ENCODE measurements at regions not wholly inside any gene's neighbourhood (a gene's known extent, or its start where the extent isn't known, plus 50 kb on each side); places are given as distances from the start of the nearest gene placed in this dataset.
A peak's percentile ranks its signal among the peaks of the same experiment; 100 is the strongest.

DNA sequence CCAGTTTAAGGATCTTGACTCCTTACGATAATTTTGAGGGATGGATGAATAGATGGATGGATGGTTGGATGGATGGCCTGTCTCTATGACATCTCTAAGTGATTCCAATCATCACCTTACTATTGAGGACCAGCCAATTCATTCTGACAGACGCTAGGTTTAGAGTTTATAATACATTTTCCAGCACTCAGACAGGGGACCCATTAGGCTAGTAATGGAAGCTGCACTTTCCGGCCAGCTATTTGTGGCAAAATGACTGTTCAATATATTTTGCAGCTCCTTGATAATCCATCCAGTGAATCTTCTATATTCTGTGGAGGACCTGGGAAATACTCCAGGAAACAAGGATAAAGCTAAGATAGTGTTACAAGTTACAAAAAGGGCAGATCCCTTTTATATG lies 262.9 kb downstream of the TDRD15 start:
- DNase-seq (ENCODE audit: low read depth in 4 of 4, low spot score in 1 of 4) = no peak

DNA sequence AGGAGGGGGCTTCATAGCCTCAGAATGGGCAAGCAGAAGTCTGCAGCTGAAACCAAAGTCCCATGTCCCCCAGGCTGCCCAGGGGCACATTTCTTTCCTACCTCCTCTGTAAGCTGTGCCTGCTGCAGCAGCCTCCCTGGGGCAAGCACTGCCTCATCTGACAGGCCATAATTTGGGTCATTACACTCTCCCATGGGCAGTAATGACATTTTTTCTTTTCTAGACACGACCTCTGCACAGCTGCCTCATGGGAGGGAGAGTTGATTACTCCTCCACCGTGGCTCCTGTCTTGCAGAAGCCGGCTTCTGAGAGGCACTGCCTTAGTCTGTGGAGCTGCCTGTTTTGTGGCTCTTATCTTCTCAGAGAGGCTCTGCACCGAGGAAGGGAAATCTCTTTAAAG lies 268.9 kb downstream of the TDRD15 start:
- DNase-seq (ENCODE audit: low read depth in 4 of 4, low spot score in 1 of 4) = no peak

DNA sequence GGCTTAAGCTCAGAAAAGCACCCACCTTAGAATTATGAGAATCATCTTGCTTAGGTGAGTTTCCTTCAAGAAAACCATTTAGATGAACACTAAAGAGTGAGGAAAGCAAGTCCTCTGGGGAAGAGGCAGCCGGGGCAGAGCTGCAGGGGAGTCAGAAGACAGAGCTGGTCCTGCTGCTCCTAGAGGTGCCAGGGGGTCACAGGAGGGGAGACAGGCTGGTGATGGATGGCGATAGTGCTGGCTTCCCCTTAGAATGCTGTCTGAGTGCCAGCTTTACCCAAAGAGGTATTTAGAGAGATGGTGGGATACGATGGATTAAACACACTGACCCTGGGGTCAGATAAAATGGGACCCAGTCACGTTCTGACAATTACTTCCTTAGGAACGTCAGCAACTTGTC lies 269.4 kb downstream of the TDRD15 start:
- DNase-seq (ENCODE audit: low read depth in 4 of 4, low spot score in 1 of 4) = no peak

DNA sequence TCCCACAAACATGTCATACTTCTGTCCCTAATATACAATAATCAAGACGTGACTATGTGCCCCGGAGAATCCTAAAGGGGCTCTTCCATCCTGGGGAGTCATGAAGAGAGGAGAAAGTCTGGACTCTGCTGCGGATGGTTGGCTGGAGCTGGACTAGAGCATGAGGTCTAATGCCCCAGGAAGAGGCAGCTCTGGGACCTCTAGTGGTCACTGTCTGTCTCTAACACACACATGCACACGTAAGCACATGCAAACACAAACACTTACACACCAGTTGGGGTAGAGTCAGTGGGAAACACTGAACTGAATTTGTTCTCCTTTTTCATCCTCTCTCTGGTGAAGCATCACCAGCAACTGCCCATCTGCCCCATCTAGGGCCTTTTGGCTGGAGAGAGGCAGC lies 271.6 kb downstream of the TDRD15 start:
- no peak for DNase-seq (ENCODE audit: low read depth in 4 of 4, low spot score in 1 of 4)

DNA sequence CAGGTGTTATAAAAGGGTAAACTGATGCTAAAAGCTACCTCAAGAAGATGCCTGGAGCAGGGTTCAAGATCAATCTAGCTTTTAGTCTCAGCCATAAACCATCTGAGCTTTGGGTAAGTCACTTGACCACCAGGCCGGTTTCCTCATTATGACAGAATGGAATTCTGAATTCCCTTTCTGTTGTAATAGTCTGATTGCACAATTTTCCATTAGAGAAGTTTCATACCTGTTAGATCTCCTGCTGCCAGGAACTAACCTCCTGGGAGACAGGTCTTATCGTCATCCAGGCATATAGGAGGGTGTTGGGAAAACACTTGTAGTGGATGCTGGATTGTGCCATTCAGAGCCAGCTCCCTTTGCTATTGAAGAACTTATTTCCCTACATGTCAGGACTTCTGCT lies 272.5 kb downstream of the TDRD15 start:
- no peak for DNase-seq (ENCODE audit: low read depth in 4 of 4, low spot score in 1 of 4)

DNA sequence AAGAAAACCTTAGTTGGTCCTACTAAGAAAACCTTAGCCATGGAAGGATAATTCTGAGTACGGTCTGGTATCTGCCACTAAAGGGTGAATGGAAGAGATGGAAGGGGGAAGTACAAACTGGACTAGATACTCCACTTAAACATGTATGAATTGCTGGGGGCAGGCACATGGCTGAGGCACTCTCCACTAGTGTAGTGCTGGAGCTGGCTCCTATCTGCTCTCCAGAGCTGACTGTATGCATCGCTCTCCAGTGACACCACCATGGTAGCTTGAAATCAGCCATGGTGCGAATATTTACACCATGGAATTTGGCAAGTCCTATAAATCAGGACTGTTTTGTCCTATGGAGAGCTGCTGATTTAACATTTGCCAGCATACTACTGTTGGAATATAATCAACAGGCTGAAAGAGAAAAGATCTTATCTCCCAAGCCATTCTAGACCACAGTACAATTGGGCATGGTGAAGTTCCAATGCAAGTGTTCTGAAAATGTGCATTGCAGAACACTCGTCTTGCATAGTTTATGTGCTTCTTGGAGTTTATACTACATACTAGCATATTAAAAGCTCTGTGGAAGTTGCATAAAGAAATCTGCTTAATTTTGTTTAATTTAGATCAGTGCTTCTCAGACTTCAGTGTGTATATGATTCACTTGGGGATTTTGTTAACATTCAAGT lies 277.4 kb downstream of the TDRD15 start:
- no peak for DNase-seq (ENCODE audit: low read depth in 4 of 4, low spot score in 1 of 4)

DNA sequence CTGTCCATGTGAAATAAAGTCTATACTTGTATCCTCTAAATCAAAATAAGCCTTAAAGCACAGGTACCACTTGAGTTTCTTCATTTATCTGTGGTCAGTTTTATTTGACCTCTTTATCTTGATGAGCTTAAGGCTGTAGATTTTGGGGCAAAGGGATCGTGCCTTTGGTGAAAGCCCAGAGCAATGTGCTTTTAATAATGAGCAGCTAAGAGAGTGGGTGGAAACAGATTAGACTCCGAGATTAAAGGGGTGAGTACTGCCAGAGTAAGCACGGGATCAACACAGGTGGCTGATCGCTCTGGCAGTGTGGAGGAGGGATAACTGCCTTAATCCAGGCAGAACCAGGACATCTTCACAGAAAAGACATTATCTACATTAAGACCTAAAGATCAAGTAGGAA lies 280.4 kb downstream of the TDRD15 start:
- no peak for DNase-seq (ENCODE audit: low read depth in 4 of 4, low spot score in 1 of 4)

DNA sequence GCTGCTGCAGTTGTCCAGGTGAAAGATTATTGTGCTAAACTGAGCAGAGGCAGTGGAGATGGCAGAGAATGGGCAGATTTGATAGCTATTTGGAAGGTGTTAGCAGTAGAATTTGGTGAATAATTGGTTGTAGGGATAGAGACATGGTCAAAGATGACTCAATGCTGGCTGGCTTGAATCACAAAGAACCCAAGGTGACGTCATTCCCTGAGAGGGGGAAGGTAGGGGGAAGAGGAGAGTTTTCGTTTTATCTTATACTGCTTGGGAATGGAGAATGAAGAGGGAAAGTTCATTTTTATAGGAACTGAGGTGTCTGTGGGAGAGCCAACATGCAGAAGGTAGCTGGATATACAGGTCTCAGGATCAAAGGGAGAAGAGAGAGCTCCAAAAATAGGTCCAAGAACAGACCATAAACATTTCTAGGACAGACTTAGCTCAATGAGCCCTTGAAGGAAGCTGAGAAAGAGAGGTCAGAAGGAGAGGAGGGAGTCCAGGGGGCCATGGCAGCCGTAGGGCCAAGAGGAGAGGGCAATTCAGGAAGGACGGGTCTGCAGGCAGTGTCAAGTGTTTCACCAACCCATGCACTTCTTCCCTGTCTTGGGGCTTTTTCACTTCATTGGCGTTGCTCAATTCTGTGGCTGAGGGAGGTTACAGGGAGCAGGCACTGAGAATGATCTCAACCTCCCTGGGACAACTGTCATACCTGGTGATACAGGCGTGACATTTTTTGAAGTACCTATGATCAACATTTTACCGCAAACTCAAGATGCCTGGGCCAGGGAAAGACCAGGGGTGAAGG lies 281.3 kb downstream of the TDRD15 start:
- DNase-seq (ENCODE audit: low read depth in 4 of 4, low spot score in 1 of 4) = no peak

DNA sequence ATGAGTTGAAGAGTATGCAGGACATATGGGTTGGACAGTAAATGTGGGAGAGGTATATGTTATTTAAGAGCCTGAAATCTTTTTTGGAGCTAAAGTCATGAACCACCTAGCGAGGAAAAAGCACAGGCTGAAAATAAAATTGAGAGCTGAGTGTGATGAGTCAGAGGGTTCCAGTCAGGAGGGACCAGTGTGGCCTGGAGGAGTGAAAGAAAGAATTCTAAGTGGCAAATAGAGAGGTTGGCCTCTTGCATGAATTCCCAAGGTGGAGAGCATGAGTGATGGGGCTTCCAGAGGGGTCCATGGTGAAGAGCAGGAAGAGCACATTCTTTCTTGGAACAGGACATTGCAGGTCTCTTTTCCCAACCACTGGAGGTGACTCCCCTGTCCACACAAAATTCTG lies 282.6 kb downstream of the TDRD15 start:
- DNase-seq (ENCODE audit: low read depth in 4 of 4, low spot score in 1 of 4) = no peak

DNA sequence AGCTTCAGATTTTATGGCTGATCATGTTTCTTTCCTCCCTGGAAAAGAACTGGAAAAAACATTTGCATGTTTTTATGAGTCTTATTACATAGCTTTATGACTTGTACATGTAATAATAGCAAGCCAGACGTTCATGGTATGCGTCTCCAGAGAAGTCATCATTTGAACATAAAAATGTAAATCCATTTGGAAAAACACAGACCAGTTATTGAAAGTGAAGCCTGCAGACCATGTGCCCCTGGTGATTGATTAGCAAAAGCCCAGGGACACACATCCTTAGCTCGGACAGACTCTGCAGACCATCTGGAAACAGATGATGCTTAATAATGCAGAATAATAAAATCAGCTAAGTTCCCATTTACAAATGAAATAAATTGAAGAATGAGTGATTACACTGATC lies 283.1 kb downstream of the TDRD15 start:
- DNase-seq (ENCODE audit: low read depth in 4 of 4, low spot score in 1 of 4) = no peak

DNA sequence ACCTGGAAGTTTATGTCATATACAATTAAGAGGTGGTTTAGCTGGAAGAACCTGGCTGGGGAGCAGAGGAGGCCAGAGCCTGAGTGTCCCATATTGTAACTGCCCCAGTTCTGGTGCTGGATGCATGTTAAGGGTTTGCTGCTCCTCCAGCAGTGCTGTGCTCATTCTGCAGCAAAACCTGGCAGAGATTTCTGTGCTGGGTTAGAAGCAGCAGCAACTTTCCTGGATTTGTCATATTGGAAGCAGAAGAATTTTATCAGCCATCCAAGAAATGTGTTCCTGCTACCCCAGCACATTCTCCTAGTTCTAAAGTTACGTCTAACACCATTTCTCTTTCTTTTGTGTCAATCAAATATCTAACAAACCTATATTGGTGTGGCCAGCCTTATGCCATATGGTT lies 284.1 kb downstream of the TDRD15 start:
- no peak for DNase-seq (ENCODE audit: low read depth in 4 of 4, low spot score in 1 of 4)

DNA sequence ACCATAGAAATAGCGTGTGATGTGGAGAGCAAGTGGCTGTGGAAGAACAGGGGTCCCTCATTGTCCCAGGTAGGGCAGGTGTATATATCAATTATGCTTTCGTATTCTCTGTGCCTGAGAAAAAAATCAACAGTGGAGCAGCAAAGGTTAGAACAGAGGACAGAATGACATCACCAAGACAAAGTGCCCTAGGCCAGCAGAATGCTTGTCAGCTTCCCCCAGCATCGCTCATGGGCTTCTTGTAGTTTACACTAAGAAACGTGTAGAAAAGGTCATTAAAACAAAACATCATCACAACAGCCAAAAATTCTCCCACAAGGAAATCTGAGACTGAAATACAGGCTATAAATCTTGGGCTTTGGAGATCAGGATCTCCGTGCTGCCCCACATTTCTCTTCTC lies 288.0 kb downstream of the TDRD15 start:
- no peak for DNase-seq (ENCODE audit: low read depth in 4 of 4, low spot score in 1 of 4)

DNA sequence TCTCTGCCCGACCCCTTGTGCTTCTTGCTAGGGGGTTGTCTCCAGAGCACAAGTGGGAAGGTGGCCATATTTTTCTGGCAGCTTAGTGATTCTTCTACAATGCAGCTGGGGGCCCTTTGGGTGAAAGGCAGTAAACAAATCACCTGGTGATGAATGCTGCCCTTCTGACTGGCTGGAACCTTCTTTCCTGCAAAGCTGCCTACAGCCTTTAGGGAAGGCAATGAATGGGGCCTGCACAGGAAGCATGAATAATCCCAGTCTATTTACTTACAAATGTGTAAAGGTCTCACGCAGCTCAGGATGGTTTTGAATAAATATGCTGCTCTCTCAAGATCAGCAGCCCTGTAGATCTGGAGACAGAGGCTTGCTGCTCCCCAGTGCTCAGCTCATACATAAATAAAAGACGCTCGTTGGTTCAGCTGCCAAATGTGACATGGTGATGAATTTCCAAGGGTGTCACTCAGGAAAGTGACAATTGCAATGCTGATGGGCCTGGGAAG lies 289.2 kb downstream of the TDRD15 start:
- DNase-seq (ENCODE audit: low read depth in 4 of 4, low spot score in 1 of 4) = no peak

DNA sequence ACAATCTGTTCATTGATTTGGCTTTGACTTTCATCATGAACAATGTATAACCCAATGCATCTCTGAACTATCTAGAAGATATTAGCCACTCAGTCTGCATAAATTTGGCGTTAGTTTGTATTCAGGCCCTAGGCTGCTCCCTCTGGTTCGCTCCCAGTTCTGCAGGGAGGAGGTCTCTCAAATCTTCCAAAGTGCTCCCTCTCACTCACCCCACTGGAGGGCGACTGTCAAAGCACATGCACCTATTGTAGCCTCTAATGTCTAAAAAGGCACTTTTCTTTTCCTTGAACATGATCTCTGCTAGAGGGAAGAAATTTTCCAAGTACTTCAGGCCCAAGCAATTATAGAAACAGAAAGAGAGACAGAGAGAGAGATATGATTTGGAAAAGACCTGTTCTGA lies 291.5 kb downstream of the TDRD15 start:
- DNase-seq (ENCODE audit: low read depth in 4 of 4, low spot score in 1 of 4) = no peak

DNA sequence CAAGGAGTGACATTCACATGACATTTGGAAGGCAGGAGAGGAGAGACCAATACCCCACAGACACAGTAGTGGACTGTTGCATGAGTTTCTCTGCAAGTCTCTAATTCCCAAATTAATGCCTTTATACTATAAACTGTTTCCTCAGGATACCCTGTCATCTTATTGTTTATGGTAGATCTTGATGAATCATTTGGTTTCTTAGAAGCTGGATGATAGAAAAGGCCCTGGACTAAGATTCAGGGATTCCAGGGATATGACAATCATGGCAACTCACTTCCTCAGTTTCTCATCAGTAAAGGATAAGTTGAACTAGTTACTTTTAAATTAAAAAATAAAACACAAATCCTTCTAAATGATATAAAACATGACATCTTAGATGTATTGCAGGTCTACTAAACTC lies 292.5 kb downstream of the TDRD15 start:
- DNase-seq (ENCODE audit: low read depth in 4 of 4, low spot score in 1 of 4) = no peak

DNA sequence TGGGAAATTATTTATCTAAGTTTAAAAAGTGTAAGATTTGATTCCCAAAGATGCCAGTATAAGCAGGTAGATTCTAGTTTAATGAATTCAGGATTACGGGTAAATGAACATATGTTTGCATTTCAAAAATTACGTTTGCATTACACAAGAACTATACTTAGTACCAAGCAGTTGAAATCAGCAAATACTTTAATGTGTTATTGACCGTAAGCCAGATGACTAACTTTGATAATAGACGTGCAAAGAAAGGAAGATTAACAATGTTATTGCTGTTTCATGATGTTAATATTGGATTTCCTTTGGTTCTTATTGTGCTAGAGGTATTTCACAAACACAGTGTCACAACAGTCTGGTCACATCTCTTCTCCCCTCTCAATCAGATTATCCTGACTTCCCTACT lies 294.7 kb downstream of the TDRD15 start:
- DNase-seq (ENCODE audit: low read depth in 4 of 4, low spot score in 1 of 4) = no peak

DNA sequence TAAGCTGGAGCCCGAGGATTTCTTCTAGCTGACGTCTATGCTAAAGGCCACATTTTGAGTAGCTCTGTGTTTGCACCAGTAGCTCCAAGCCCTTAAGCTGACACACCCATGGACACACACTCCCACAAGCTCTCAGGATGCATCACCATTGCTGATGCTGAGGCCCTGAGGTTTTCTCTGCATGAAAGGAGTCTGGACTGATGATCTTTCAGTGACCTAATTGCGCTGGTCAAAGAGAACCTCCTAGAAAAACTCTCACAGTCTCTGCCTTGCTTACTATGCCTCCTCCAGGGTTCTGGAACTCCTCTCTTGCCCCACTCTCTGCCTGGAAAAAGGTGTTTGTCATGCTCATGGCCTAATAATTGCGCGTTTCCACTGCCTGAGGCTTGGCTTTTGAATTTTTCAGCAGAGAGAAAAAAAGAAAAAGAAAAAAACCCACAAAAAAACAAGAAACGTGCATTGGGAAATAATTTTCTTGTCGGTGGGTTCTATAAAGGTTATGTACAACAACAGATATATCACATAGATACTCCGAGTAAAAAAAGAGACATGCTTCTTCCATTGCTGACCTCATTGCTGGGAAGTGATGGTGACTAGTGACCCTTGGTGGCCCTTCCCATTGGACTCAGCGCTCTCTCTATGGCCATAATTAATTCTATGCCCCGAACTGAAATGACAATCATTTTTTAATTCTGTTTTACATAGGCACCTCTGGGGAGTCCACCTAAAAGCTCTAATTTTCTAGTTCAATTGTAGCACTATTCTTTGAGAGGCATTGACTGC lies 297.0 kb downstream of the TDRD15 start:
- DNase-seq (ENCODE audit: low read depth in 4 of 4, low spot score in 1 of 4) = no peak

DNA sequence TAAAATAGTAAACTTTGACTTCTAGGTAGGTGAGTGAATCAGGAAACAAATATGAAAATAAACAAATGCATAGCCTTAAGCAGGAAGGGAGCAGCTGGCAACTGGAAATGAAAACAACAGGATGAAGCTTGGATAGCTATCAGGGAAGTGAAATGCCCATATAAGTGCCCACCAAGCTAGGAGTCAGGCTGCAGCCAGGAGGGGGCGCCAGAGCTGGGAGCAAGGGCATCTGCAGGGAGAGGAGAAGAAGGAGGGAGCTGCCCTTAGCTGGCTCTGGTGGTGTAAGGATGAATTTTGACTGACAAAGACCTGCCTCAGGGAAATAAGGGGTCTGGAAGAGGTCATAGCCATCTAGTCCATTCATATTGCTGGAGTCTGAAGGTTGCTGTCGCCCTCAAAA lies 298.3 kb downstream of the TDRD15 start:
- DNase-seq (ENCODE audit: low read depth in 4 of 4, low spot score in 1 of 4) = peak in 1 of 4 experiments; percentile 1

DNA sequence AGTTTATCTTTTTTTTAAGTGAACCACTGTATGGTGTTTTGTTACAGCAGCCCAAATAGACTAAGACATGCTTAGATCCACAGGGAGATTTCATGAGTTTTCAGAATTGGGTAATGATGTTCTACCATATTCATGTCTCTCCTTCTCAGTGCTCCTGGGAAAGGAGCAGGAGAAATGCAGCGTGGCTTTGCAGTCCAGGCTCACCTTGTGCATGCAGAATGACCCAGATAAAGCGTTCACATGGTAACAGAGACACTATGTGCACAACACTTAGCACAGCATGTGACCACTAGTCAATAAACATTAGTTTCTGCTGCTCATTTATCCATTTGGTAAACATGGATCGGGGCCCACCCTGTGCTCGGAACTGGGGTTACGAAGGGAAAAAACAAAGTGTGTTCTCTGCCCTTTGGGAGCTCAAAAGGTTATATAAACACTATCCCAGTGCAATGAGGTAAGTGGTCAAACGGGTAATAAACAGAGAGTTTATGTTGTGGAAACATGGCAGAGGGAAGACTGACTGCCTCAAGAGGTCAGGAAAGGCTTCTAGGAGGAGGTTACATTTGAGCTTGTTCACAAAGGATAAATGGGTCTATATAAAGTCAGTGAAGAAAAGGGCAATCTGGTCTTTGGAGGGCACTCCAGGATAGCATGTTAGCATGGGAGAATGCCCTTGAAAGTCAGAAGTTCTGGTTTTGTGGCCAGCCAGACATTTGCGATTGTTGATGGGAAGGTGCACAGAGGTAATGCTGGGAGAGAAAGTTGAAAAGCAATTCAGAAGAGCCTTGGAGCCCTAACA lies 299.2 kb downstream of the TDRD15 start:
- DNase-seq (ENCODE audit: low read depth in 4 of 4, low spot score in 1 of 4) = no peak

DNA sequence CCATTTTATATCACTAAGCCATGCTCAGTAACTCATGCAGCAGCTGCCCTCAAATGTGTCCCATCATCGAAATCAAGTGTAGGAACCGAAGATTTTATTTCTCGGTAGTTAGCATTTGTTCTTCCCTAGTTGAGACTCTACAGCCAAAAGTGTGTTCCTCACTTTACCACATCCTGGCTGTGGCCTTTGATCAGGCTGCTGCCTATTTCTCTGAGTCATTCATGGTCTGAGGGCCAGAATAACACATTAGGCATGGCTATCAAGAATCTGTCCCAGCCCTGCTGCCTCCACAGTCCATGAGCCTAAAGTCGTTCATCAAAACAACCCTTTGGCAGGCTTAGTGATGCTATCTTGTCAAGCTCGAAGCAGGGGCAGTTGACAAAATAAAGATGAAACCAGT lies 300.1 kb downstream of the TDRD15 start:
- DNase-seq (ENCODE audit: low read depth in 4 of 4, low spot score in 1 of 4) = no peak

DNA sequence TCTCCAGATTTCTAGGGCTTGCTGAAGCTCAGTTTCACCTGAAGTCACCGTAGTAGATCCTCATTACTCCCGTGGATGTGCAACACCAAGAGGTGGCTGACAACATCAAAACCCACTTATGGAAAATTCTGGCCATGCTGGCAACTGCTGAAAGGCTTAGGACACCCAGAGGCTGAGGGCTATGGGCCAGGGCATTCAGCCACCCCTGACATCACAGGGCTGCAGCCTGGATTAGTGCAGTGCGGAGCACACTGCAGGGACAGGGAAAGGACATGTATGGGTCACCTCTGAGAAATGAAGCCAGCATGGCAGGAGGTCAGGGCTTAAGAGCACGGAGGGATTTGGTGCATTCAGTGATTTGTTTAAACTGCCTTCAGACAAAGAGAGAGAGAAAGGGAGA lies 300.6 kb downstream of the TDRD15 start:
- no peak for DNase-seq (ENCODE audit: low read depth in 4 of 4, low spot score in 1 of 4)
